K562 (cell line): ENCODE measurements at regions not wholly inside any gene's neighbourhood (a gene's known extent, or its start where the extent isn't known, plus 50 kb on each side); places are given as distances from the start of the nearest gene placed in this dataset.

ENCODE experiments used
- C11orf30 ChIP-seq: fragments of 450-650 bp; IDR thresholded peaks from 2 replicates; pipeline ENCODE4 v1.6.1; 2016; ENCODE audit warnings: low read depth, mild to moderate bottlenecking
- CHD1 ChIP-seq: fragments of 200-600 bp; sonication (generic); IDR thresholded peaks from one replicate; pipeline ENCODE4 v1.6.1; 2012; ENCODE audit warnings: mild to moderate bottlenecking, moderate library complexity, low read length, inconsistent platforms
- DEAF1 ChIP-seq: fragments of 450-650 bp; formaldehyde crosslinking; IDR thresholded peaks from 2 replicates; pipeline ENCODE4 v1.4.0; 2020; ENCODE audit warnings: mild to moderate bottlenecking, moderate library complexity
- FOXP1 ChIP-seq: sonication (generic); formaldehyde crosslinking; IDR thresholded peaks from 2 replicates; pipeline ENCODE4 v1.8.0; 2022; ENCODE audit warnings: mild to moderate bottlenecking, missing genetic modification reagents
- KLF16 ChIP-seq: IDR thresholded peaks from 2 replicates; pipeline ENCODE4 v1.6.1; 2016; ENCODE audit warnings: antibody characterized with exemption
- NFIX ChIP-seq: fragments of 250-450 bp; sonication (Bioruptor Pico); IDR thresholded peaks from 2 replicates; pipeline ENCODE4 v1.4.0; 2020; ENCODE audit warnings: low read depth, mild to moderate bottlenecking, moderate library complexity
- YY1 ChIP-seq, 3 experiments: IDR thresholded peaks; 2 replicates each; pipeline ENCODE4 v1.6.1; 2011; ENCODE audit warnings: low read length in 2 of 3, mild to moderate bottlenecking in 2 of 3, moderate library complexity in 2 of 3, borderline replicate concordance in 1 of 3, control low read depth in 1 of 3, low read depth in 1 of 3; ENCODE audit not compliant: insufficient read depth in 3 of 3, insufficient replicate concordance in 2 of 3, control insufficient read depth in 1 of 3, insufficient read length in 1 of 3; ENCODE audit errors: extremely low read depth in 1 of 3
- TF ChIP-seq, protein P1 (sequence below): fragments of 250-450 bp; sonication (Bioruptor Pico); IDR thresholded peaks from 2 replicates; pipeline ENCODE4 v1.5.0; 2020; ENCODE audit warnings: mild to moderate bottlenecking
- TF ChIP-seq, protein P2 (sequence below), 2 experiments: fragments of 450-650 bp in 1 of 2; sonication (generic) in 1 of 2; formaldehyde crosslinking in 1 of 2; IDR thresholded peaks; 2 replicates each; pipeline versions ENCODE4 v1.7.1 to v1.9.0; 2016 to 2022; ENCODE audit warnings: inconsistent platforms in 1 of 2, mild to moderate bottlenecking in 1 of 2, missing genetic modification reagents in 1 of 2

GRCh38 chr9:109868207-109868606, 88.2 kb downstream of the PALM2AKAP2 start:
- TF ChIP-seq C11orf30 (no peak), DEAF1 (no peak), NFIX (CRISPR knock-in tag) (no peak), FOXP1 (no peak), YY1 (IDR thresholded peaks at IDR 0.05; ENCODE audit: borderline replicate concordance in 1 of 3, control insufficient read depth in 1 of 3, extremely low read depth in 1 of 3, insufficient read depth in 3 of 3, insufficient read length in 1 of 3, insufficient replicate concordance in 2 of 3, low read depth in 1 of 3, low read length in 2 of 3) (no peak), CHD1 (no peak), KLF16 (no peak)
- TF ChIP-seq, protein P1, sequence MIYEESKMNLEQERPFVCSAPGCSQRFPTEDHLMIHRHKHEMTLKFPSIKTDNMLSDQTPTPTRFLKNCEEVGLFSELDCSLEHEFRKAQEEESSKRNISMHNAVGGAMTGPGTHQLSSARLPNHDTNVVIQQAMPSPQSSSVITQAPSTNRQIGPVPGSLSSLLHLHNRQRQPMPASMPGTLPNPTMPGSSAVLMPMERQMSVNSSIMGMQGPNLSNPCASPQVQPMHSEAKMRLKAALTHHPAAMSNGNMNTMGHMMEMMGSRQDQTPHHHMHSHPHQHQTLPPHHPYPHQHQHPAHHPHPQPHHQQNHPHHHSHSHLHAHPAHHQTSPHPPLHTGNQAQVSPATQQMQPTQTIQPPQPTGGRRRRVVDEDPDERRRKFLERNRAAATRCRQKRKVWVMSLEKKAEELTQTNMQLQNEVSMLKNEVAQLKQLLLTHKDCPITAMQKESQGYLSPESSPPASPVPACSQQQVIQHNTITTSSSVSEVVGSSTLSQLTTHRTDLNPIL (CRISPR knock-in tag) = no peak
- TF ChIP-seq, protein P2, sequence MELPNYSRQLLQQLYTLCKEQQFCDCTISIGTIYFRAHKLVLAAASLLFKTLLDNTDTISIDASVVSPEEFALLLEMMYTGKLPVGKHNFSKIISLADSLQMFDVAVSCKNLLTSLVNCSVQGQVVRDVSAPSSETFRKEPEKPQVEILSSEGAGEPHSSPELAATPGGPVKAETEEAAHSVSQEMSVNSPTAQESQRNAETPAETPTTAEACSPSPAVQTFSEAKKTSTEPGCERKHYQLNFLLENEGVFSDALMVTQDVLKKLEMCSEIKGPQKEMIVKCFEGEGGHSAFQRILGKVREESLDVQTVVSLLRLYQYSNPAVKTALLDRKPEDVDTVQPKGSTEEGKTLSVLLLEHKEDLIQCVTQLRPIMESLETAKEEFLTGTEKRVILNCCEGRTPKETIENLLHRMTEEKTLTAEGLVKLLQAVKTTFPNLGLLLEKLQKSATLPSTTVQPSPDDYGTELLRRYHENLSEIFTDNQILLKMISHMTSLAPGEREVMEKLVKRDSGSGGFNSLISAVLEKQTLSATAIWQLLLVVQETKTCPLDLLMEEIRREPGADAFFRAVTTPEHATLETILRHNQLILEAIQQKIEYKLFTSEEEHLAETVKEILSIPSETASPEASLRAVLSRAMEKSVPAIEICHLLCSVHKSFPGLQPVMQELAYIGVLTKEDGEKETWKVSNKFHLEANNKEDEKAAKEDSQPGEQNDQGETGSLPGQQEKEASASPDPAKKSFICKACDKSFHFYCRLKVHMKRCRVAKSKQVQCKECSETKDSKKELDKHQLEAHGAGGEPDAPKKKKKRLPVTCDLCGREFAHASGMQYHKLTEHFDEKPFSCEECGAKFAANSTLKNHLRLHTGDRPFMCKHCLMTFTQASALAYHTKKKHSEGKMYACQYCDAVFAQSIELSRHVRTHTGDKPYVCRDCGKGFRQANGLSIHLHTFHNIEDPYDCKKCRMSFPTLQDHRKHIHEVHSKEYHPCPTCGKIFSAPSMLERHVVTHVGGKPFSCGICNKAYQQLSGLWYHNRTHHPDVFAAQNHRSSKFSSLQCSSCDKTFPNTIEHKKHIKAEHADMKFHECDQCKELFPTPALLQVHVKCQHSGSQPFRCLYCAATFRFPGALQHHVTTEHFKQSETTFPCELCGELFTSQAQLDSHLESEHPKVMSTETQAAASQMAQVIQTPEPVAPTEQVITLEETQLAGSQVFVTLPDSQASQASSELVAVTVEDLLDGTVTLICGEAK (IDR thresholded peaks at IDR 0.05) = no peak
- TF ChIP-seq, protein P2 (CRISPR knock-in tag; IDR thresholded peaks at IDR 0.05) = no peak
